ENCODE measurements at regions not wholly inside any gene's neighbourhood (a gene's known extent, or its start where the extent isn't known, plus 50 kb on each side); places are given as distances from the start of the nearest gene placed in this dataset.

- no peak overlapping the region for H2AFZ ChIP-seq (ENCODE audit: low read length)
- no peaks in the 10 kb centered on the region for H3K79me2 ChIP-seq (ENCODE audit: control insufficient read depth, insufficient read depth, low read length)
- no peaks in the 10 kb centered on the region for H3K4me1 ChIP-seq (ENCODE audit: control insufficient read depth, extremely low read depth, insufficient read depth, low read length)
- H4K20me1 ChIP-seq (ENCODE audit: control insufficient read depth, extremely low read depth, insufficient read depth, low read length): no peaks in the 10 kb centered on the region
- H3K4me2 ChIP-seq (ENCODE audit: extremely low read depth, insufficient read depth, low read length): no peak overlapping the region
- no peak overlapping the region for H3K27ac ChIP-seq (ENCODE audit: insufficient read depth, low read length)
- H3K4me3 ChIP-seq (replicated peaks in 1 of 4; ENCODE audit: control extremely low read depth in 1 of 4, insufficient read depth in 1 of 4, low read depth in 3 of 4, low read length in 4 of 4): no peak overlapping the region
- no peak overlapping the region for H3K9ac ChIP-seq (ENCODE audit: insufficient read depth, low read length)
- no peaks in the 10 kb centered on the region for H3K36me3 ChIP-seq (ENCODE audit: control insufficient read depth, insufficient read depth, low read length)
- H3K9me3 ChIP-seq (ENCODE audit: control insufficient read depth, insufficient read depth, low read depth, low read length): no peaks in the 10 kb centered on the region
- TF ChIP-seq CTCF (conservative IDR thresholded peaks at IDR 0.05 in 1 of 2, IDR thresholded peaks at IDR 0.05 in 1 of 2; ENCODE audit: low read depth in 1 of 2, low read length in 2 of 2) (no peak), EZH2 (IDR thresholded peaks at IDR 0.05; ENCODE audit: low read length, missing control alignments) (no peak)
- DNase-seq (ENCODE audit: low read depth in 2 of 2): no peak
- H3K27me3 ChIP-seq (ENCODE audit: control insufficient read depth, insufficient read depth, low read length): no peaks in the 10 kb centered on the region
Measured at GRCh38 chr20:19021406-19022117, 190.9 kb upstream of the SLC24A3 start.

GRCh38 chr20:19022118-19022575 is 190.3 kb upstream of the SLC24A3 start:
- no peak for DNase-seq (ENCODE audit: low read depth in 2 of 2)
- no peaks in the 10 kb centered on the region for H3K79me2 ChIP-seq (ENCODE audit: control insufficient read depth, insufficient read depth, low read length)
- H4K20me1 ChIP-seq (ENCODE audit: control insufficient read depth, extremely low read depth, insufficient read depth, low read length): no peaks in the 10 kb centered on the region
- H3K27me3 ChIP-seq (ENCODE audit: control insufficient read depth, insufficient read depth, low read length): no peaks in the 10 kb centered on the region
- H3K27ac ChIP-seq (ENCODE audit: insufficient read depth, low read length): no peak overlapping the region
- no peak overlapping the region for H3K4me3 ChIP-seq (replicated peaks in 1 of 4; ENCODE audit: control extremely low read depth in 1 of 4, insufficient read depth in 1 of 4, low read depth in 3 of 4, low read length in 4 of 4)
- H3K36me3 ChIP-seq (ENCODE audit: control insufficient read depth, insufficient read depth, low read length): no peaks in the 10 kb centered on the region
- no peak overlapping the region for H3K4me2 ChIP-seq (ENCODE audit: extremely low read depth, insufficient read depth, low read length)
- H3K9ac ChIP-seq (ENCODE audit: insufficient read depth, low read length): no peak overlapping the region
- H3K4me1 ChIP-seq (ENCODE audit: control insufficient read depth, extremely low read depth, insufficient read depth, low read length): no peaks in the 10 kb centered on the region
- H3K9me3 ChIP-seq (ENCODE audit: control insufficient read depth, insufficient read depth, low read depth, low read length): no peaks in the 10 kb centered on the region
- TF ChIP-seq CTCF (conservative IDR thresholded peaks at IDR 0.05 in 1 of 2, IDR thresholded peaks at IDR 0.05 in 1 of 2; ENCODE audit: low read depth in 1 of 2, low read length in 2 of 2) (no peak), EZH2 (IDR thresholded peaks at IDR 0.05; ENCODE audit: low read length, missing control alignments) (no peak)
- no peak overlapping the region for H2AFZ ChIP-seq (ENCODE audit: low read length)

GRCh38 chr20:19022791-19023448 is 189.5 kb upstream of the SLC24A3 start:
- no peaks in the 10 kb centered on the region for H3K4me1 ChIP-seq (ENCODE audit: control insufficient read depth, extremely low read depth, insufficient read depth, low read length)
- H3K79me2 ChIP-seq (ENCODE audit: control insufficient read depth, insufficient read depth, low read length): no peaks in the 10 kb centered on the region
- no peak for DNase-seq (ENCODE audit: low read depth in 2 of 2)
- H4K20me1 ChIP-seq (ENCODE audit: control insufficient read depth, extremely low read depth, insufficient read depth, low read length): no peaks in the 10 kb centered on the region
- no peak overlapping the region for H2AFZ ChIP-seq (ENCODE audit: low read length)
- H3K27me3 ChIP-seq (ENCODE audit: control insufficient read depth, insufficient read depth, low read length): no peaks in the 10 kb centered on the region
- no peaks in the 10 kb centered on the region for H3K36me3 ChIP-seq (ENCODE audit: control insufficient read depth, insufficient read depth, low read length)
- H3K27ac ChIP-seq (ENCODE audit: insufficient read depth, low read length): no peak overlapping the region
- no peak overlapping the region for H3K4me2 ChIP-seq (ENCODE audit: extremely low read depth, insufficient read depth, low read length)
- H3K9me3 ChIP-seq (ENCODE audit: control insufficient read depth, insufficient read depth, low read depth, low read length): no peaks in the 10 kb centered on the region
- H3K4me3 ChIP-seq (replicated peaks in 1 of 4; ENCODE audit: control extremely low read depth in 1 of 4, insufficient read depth in 1 of 4, low read depth in 3 of 4, low read length in 4 of 4): no peak overlapping the region
- TF ChIP-seq CTCF (conservative IDR thresholded peaks at IDR 0.05 in 1 of 2, IDR thresholded peaks at IDR 0.05 in 1 of 2; ENCODE audit: low read depth in 1 of 2, low read length in 2 of 2) (no peak), EZH2 (IDR thresholded peaks at IDR 0.05; ENCODE audit: low read length, missing control alignments) (no peak)
- no peak overlapping the region for H3K9ac ChIP-seq (ENCODE audit: insufficient read depth, low read length)
